Trophoblast cell (in vitro differentiated cells and primary cell): ENCODE measurements at regions not wholly inside any gene's neighbourhood (a gene's known extent, or its start where the extent isn't known, plus 50 kb on each side); places are given as distances from the start of the nearest gene placed in this dataset.

ENCODE experiments used
- DNase-seq, 2 donors: peaks; one replicate each; pipeline ENCODE4 v3.0.0-alpha.2; 2016
- H2AFZ ChIP-seq: 2 replicates; pipeline ENCODE4 v1.6.1; 2013; ENCODE audit warnings: low read length, moderate library complexity, mild to moderate bottlenecking; ENCODE audit not compliant: insufficient read depth, poor library complexity
- H2AK5ac ChIP-seq: 2 replicates; pipeline ENCODE4 v1.6.1; 2013; ENCODE audit warnings: mild to moderate bottlenecking, low read length
- H2BK120ac ChIP-seq: 2 replicates; pipeline ENCODE4 v1.6.1; 2013; ENCODE audit warnings: low read length, mild to moderate bottlenecking, moderate library complexity; ENCODE audit not compliant: insufficient read depth, poor library complexity
- H2BK12ac ChIP-seq: 2 replicates; pipeline ENCODE4 v1.6.1; 2013; ENCODE audit warnings: mild to moderate bottlenecking, low read length, moderate library complexity
- H2BK5ac ChIP-seq: 2 replicates; pipeline ENCODE4 v1.6.1; 2013; ENCODE audit warnings: low read length, low read depth, moderate library complexity, mild to moderate bottlenecking; ENCODE audit not compliant: poor library complexity
- H3K14ac ChIP-seq: 2 replicates; pipeline ENCODE4 v1.6.1; 2013; ENCODE audit warnings: mild to moderate bottlenecking, low read length
- H3K18ac ChIP-seq: 2 replicates; pipeline ENCODE4 v1.6.1; 2013; ENCODE audit warnings: mild to moderate bottlenecking, low read length
- H3K23ac ChIP-seq: 2 replicates; pipeline ENCODE4 v1.6.1; 2013; ENCODE audit warnings: low read length
- H3K27ac ChIP-seq: 2 replicates; pipeline ENCODE4 v1.5.1; 2013; ENCODE audit warnings: low read depth, mild to moderate bottlenecking, inconsistent platforms, low read length, moderate library complexity
- H3K27me3 ChIP-seq: 2 replicates; pipeline ENCODE4 v1.6.1; 2013; ENCODE audit warnings: inconsistent platforms, mild to moderate bottlenecking, low read length, moderate library complexity; ENCODE audit not compliant: insufficient read depth
- H3K36me3 ChIP-seq, 2 experiments: 1 replicate in 1 of 2; 2 replicates in 1 of 2; pipeline ENCODE4 v1.6.1; 2013; ENCODE audit warnings: low read length in 2 of 2, mild to moderate bottlenecking in 2 of 2, moderate library complexity in 1 of 2; ENCODE audit not compliant: insufficient read depth in 2 of 2, control insufficient read depth in 1 of 2
- H3K4ac ChIP-seq: 2 replicates; pipeline ENCODE4 v1.6.1; 2013; ENCODE audit warnings: low read depth, mild to moderate bottlenecking, low read length, moderate library complexity
- H3K4me1 ChIP-seq, 2 experiments: 1 replicate in 1 of 2; 2 replicates in 1 of 2; pipeline ENCODE4 v1.6.1; 2013; ENCODE audit warnings: low read length in 2 of 2, mild to moderate bottlenecking in 2 of 2, moderate library complexity in 1 of 2; ENCODE audit not compliant: insufficient read depth in 2 of 2, control insufficient read depth in 1 of 2
- H3K4me2 ChIP-seq: 2 replicates; pipeline ENCODE4 v1.6.1; 2013; ENCODE audit warnings: inconsistent platforms, mild to moderate bottlenecking, low read length, moderate library complexity
- H3K4me3 ChIP-seq: 2 replicates; pipeline ENCODE4 v1.5.1; 2013; ENCODE audit warnings: mild to moderate bottlenecking, low read depth, low read length, inconsistent platforms
- H3K79me1 ChIP-seq: one replicate; pipeline ENCODE4 v1.6.1; 2013; ENCODE audit warnings: low read length
- H3K79me2 ChIP-seq: 2 replicates; pipeline ENCODE4 v1.6.1; 2013; ENCODE audit warnings: low read length, mild to moderate bottlenecking; ENCODE audit not compliant: control insufficient read depth, insufficient read depth, poor library complexity
- H3K9ac ChIP-seq: 2 replicates; pipeline ENCODE4 v1.6.1; 2013; ENCODE audit warnings: mild to moderate bottlenecking, low read length
- H3K9me3 ChIP-seq: 2 replicates; pipeline ENCODE4 v1.6.1; 2013; ENCODE audit warnings: low read depth, mild to moderate bottlenecking, control low read depth, inconsistent platforms, low read length; ENCODE audit not compliant: insufficient read depth
- H4K12ac ChIP-seq: 2 replicates; pipeline ENCODE4 v1.6.1; 2013; ENCODE audit warnings: low read depth, mild to moderate bottlenecking, low read length, moderate library complexity
- H4K8ac ChIP-seq: 2 replicates; pipeline ENCODE4 v1.6.1; 2013; ENCODE audit warnings: low read depth, mild to moderate bottlenecking, low read length, moderate library complexity
- H4K91ac ChIP-seq: one replicate; pipeline ENCODE4 v1.6.1; 2013; ENCODE audit warnings: low read depth, mild to moderate bottlenecking, low read length, moderate library complexity
- WGBS: extraction: QIAGEN DNeasy Blood & Tissue Kit; methylation state at CpG from one replicate; pipeline ENCODE4 v1.1.7; 2013; ENCODE audit warnings: missing lambda C conversion rate; ENCODE audit not compliant: insufficient read length, insufficient coverage; ENCODE audit errors: extremely low coverage; 5-methylcytosine and 5-hydroxymethylcytosine counted together

DNA sequence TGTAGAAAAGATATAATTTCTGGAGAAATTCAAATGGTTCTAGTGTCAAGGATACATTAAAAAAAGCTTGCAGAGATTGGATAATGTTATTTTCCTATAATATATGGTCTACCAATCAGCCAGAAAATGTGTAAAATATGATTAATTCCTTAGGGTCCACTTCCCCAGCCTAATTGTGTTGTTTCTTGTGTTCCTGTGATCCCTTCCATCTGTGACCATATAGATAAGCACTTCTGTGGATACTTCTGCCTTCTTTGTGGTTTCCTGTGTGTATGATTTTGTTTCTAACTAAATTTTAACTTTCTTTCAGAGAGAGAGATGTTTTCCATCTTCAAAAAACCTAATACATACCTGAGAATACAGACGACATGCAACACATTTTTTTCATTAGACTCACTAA, 367.1 kb upstream of the PIK3C3 start:
- H3K36me3 ChIP-seq = no peaks in the 10 kb centered on the region
- no peak overlapping the region for H3K4me2 ChIP-seq
- no peaks in the 10 kb centered on the region for H3K4me1 ChIP-seq
- H2AFZ ChIP-seq = no peak overlapping the region
- no peaks in the 10 kb centered on the region for H3K79me2 ChIP-seq
- H3K79me1 ChIP-seq = no peaks in the 10 kb centered on the region
- H4K91ac ChIP-seq = no peak overlapping the region
- H2BK5ac ChIP-seq = no peak overlapping the region
- H4K8ac ChIP-seq = no peak overlapping the region
- no peaks in the 10 kb centered on the region for H3K27me3 ChIP-seq
- H3K14ac ChIP-seq = no peak overlapping the region
- no peak overlapping the region for H2BK120ac ChIP-seq
- H4K12ac ChIP-seq = no peak overlapping the region
- WGBS = no CpG with 5 or more reads among the region's 1 CpG
- H3K4ac ChIP-seq = no peak overlapping the region
- no peak overlapping the region for H2AK5ac ChIP-seq
- no peaks in the 10 kb centered on the region for H3K9me3 ChIP-seq
- H3K23ac ChIP-seq = no peak overlapping the region
- no peak overlapping the region for H3K4me3 ChIP-seq
- no peak overlapping the region for H3K18ac ChIP-seq
- no peak overlapping the region for H2BK12ac ChIP-seq
- DNase-seq = no peak
- no peak overlapping the region for H3K27ac ChIP-seq
- H3K9ac ChIP-seq = no peak overlapping the region

DNA sequence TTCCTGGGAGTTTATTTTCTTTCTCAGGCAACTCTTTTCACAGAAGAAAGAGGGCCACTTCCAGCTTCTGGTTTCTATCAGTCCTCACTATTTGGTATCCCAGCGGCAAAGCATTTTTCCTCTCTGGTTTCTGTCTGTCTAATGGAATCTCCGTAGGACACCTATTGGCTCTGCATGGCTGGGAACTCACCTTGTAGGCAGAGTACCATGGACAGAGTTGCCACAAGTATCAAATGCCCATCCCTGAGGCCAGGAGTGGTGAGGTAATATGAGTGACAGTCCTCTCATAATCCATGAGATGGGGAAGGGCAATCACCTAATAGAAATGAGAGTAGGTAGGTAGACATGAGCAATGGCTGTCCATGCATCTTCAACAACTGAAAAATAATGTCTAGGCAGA, 369.5 kb upstream of the PIK3C3 start:
- H4K8ac ChIP-seq = no peak overlapping the region
- H2BK12ac ChIP-seq = no peak overlapping the region
- H2BK5ac ChIP-seq = no peak overlapping the region
- no peaks in the 10 kb centered on the region for H3K9me3 ChIP-seq
- no peak for DNase-seq
- H3K4me1 ChIP-seq = no peaks in the 10 kb centered on the region
- H3K36me3 ChIP-seq = no peaks in the 10 kb centered on the region
- no peak overlapping the region for H2AK5ac ChIP-seq
- H3K27me3 ChIP-seq = no peaks in the 10 kb centered on the region
- H3K18ac ChIP-seq = no peak overlapping the region
- no peak overlapping the region for H2AFZ ChIP-seq
- H3K79me1 ChIP-seq = no peaks in the 10 kb centered on the region
- H3K4ac ChIP-seq = no peak overlapping the region
- no peak overlapping the region for H3K23ac ChIP-seq
- H3K9ac ChIP-seq = no peak overlapping the region
- H4K91ac ChIP-seq = no peak overlapping the region
- H3K4me2 ChIP-seq = no peak overlapping the region
- H2BK120ac ChIP-seq = no peak overlapping the region
- H3K27ac ChIP-seq = no peak overlapping the region
- H3K4me3 ChIP-seq = no peak overlapping the region
- no peak overlapping the region for H4K12ac ChIP-seq
- no peaks in the 10 kb centered on the region for H3K79me2 ChIP-seq
- H3K14ac ChIP-seq = no peak overlapping the region
- no CpG with 5 or more reads among the region's 2 CpGs for WGBS

DNA sequence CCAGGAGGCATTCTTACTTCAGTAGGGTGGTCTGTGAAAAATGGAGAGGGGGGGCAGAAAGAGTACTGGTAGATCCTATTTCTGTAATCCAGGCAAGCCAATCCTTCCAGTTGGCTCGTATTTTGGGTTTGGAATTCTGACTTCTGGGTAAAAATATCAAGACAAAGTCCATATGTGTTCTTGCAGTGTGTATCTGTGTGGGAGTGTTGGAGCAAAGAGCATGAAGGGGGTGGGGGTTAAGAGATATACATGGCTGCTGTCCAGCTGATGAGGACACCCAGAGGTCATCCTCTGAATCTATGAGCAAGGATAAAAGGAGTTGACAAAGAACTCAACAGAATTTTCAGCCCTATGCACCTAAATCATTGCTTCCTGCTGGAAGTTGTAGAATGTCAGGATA, 375.8 kb upstream of the PIK3C3 start:
- H3K4me3 ChIP-seq = no peak overlapping the region
- H4K91ac ChIP-seq = no peak overlapping the region
- H2AFZ ChIP-seq = no peak overlapping the region
- DNase-seq = no peak
- no peak overlapping the region for H3K18ac ChIP-seq
- no peaks in the 10 kb centered on the region for H3K4me1 ChIP-seq
- no peak overlapping the region for H3K23ac ChIP-seq
- no peaks in the 10 kb centered on the region for H3K27me3 ChIP-seq
- no peaks in the 10 kb centered on the region for H3K79me2 ChIP-seq
- H4K12ac ChIP-seq = no peak overlapping the region
- H4K8ac ChIP-seq = no peak overlapping the region
- no peak overlapping the region for H3K4me2 ChIP-seq
- H3K36me3 ChIP-seq = no peaks in the 10 kb centered on the region
- H3K14ac ChIP-seq = no peak overlapping the region
- H3K9ac ChIP-seq = no peak overlapping the region
- no peak overlapping the region for H2AK5ac ChIP-seq
- H3K9me3 ChIP-seq = no peaks in the 10 kb centered on the region
- H2BK120ac ChIP-seq = no peak overlapping the region
- H2BK5ac ChIP-seq = no peak overlapping the region
- no CpG with 5 or more reads among the region's 1 CpG for WGBS
- no peak overlapping the region for H3K27ac ChIP-seq
- H3K79me1 ChIP-seq = no peaks in the 10 kb centered on the region
- no peak overlapping the region for H3K4ac ChIP-seq
- H2BK12ac ChIP-seq = no peak overlapping the region

DNA sequence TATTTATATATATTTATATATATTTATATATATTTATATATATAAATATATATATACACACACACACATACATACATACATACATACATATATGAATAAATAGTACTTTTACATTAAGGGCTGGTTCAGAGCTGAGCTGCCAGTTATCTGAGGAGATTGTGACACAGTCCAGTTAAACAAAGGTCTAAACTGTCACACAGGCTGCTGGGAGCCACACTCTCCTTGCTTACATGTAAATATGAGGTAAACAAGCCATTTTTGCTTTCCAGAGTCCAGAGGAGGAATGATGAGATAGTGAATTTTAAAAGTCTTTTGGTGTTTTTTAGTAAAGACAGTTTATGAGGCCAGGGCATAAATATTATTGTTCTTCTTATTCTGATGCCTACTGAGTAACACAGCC, 377.5 kb upstream of the PIK3C3 start:
- H2BK120ac ChIP-seq = no peak overlapping the region
- H3K27ac ChIP-seq = no peak overlapping the region
- no peak overlapping the region for H2BK5ac ChIP-seq
- H3K9me3 ChIP-seq = no peaks in the 10 kb centered on the region
- no peak overlapping the region for H3K9ac ChIP-seq
- no peak overlapping the region for H2BK12ac ChIP-seq
- H2AFZ ChIP-seq = no peak overlapping the region
- H3K4me3 ChIP-seq = no peak overlapping the region
- H3K79me2 ChIP-seq = no peaks in the 10 kb centered on the region
- DNase-seq = no peak
- H4K12ac ChIP-seq = no peak overlapping the region
- no peaks in the 10 kb centered on the region for H3K36me3 ChIP-seq
- H3K4ac ChIP-seq = no peak overlapping the region
- H3K14ac ChIP-seq = no peak overlapping the region
- no peaks in the 10 kb centered on the region for H3K79me1 ChIP-seq
- no peak overlapping the region for H3K18ac ChIP-seq
- no peak overlapping the region for H2AK5ac ChIP-seq
- H3K27me3 ChIP-seq = no peaks in the 10 kb centered on the region
- H4K91ac ChIP-seq = no peak overlapping the region
- no peak overlapping the region for H4K8ac ChIP-seq
- no peaks in the 10 kb centered on the region for H3K4me1 ChIP-seq
- H3K4me2 ChIP-seq = no peak overlapping the region
- H3K23ac ChIP-seq = no peak overlapping the region

DNA sequence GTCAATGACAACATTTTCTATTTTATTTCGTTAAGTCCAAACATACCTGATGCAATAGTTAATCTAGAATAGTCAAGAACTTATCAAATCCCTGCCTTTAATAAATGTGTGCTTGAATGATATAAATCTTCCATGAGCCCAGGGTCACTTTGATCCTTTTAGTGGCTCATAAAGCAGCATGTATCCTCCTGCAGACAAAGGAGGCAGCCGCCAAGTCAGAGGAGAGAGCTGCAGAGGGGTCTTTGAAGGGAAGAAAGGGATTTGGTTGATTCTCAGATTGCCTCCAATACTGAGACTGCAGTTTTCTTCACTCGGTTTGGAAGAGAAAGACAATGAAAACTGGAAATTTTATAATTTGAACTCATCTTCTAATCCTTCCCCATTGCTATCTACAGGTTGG, 378.4 kb upstream of the PIK3C3 start:
- H3K27ac ChIP-seq = no peak overlapping the region
- no peak overlapping the region for H2BK5ac ChIP-seq
- H3K36me3 ChIP-seq = no peaks in the 10 kb centered on the region
- no peaks in the 10 kb centered on the region for H3K79me1 ChIP-seq
- no peaks in the 10 kb centered on the region for H3K79me2 ChIP-seq
- no peak overlapping the region for H3K4me3 ChIP-seq
- H4K12ac ChIP-seq = no peak overlapping the region
- no peak overlapping the region for H3K14ac ChIP-seq
- H3K4me1 ChIP-seq = no peaks in the 10 kb centered on the region
- H3K18ac ChIP-seq = no peak overlapping the region
- no peaks in the 10 kb centered on the region for H3K9me3 ChIP-seq
- H4K8ac ChIP-seq = no peak overlapping the region
- no CpG with 5 or more reads among the region's 3 CpGs for WGBS
- no peak overlapping the region for H3K4ac ChIP-seq
- DNase-seq = no peak
- no peak overlapping the region for H3K9ac ChIP-seq
- H2BK120ac ChIP-seq = no peak overlapping the region
- H3K4me2 ChIP-seq = no peak overlapping the region
- H2AK5ac ChIP-seq = no peak overlapping the region
- no peak overlapping the region for H2BK12ac ChIP-seq
- no peak overlapping the region for H4K91ac ChIP-seq
- no peak overlapping the region for H2AFZ ChIP-seq
- H3K27me3 ChIP-seq = no peaks in the 10 kb centered on the region
- no peak overlapping the region for H3K23ac ChIP-seq
